PC-9 (cell line): ENCODE measurements at regions not wholly inside any gene's neighbourhood (a gene's known extent, or its start where the extent isn't known, plus 50 kb on each side); places are given as distances from the start of the nearest gene placed in this dataset.

Experiments used
- BruUV-seq: library from RNA; stranded (reverse); fragments of 400-500 nt; replicated peaks from 2 replicates; lab custom pipeline; 2021; lab: Mats Ljungman, UMichigan
- CTCF ChIA-PET: fragments of 300-600 bp; sonication (Branson Sonifier 250); formaldehyde crosslinking; loops from one replicate; lab custom pipeline; 2022; ENCODE audit warnings: antibody characterized with exemption; lab: Charles Lee
- POLR2A ChIA-PET: fragments of 300-600 bp; sonication (Branson Sonifier 250); formaldehyde crosslinking; loops from one replicate; lab custom pipeline; 2022; ENCODE audit warnings: antibody characterized with exemption; ENCODE audit not compliant: unreplicated experiment; lab: Charles Lee
- DNase-seq, 2 experiments: peaks; one replicate each; pipeline versions ENCODE4 v3.0.0 to v3.0.0-alpha.2; 2015 to 2022; ENCODE audit warnings: mixed read lengths in 1 of 2
- H2AFZ ChIP-seq: fragments of 200-600 bp; sonication (generic); 2 replicates; pipeline ENCODE4 v1.8.1; 2017; ENCODE audit warnings: antibody characterized with exemption
- H3F3A ChIP-seq: fragments of 200-600 bp; sonication (generic); 2 replicates; pipeline ENCODE4 v1.8.1; 2017; ENCODE audit warnings: antibody characterized with exemption, mild to moderate bottlenecking, low read depth; ENCODE audit not compliant: insufficient read depth
- H3K27ac ChIP-seq: fragments of 200-600 bp; sonication (generic); 2 replicates; pipeline ENCODE4 v1.6.1; 2016; ENCODE audit warnings: mixed run types
- H3K27me3 ChIP-seq: fragments of 200-600 bp; sonication (generic); 2 replicates; pipeline ENCODE4 v1.6.1; 2016; ENCODE audit warnings: low read depth, mixed run types; ENCODE audit not compliant: insufficient read depth
- H3K36me3 ChIP-seq: fragments of 200-600 bp; sonication (generic); 2 replicates; pipeline ENCODE4 v1.6.1; 2016; ENCODE audit warnings: low read depth, mixed run types
- H3K4me1 ChIP-seq: fragments of 200-600 bp; sonication (generic); replicated peaks from 2 replicates; pipeline ENCODE4 v1.6.1; 2016; ENCODE audit warnings: mixed run types; ENCODE audit not compliant: insufficient read depth
- H3K4me2 ChIP-seq: fragments of 200-600 bp; sonication (generic); 2 replicates; pipeline ENCODE4 v1.6.1; 2017; ENCODE audit warnings: mixed run types
- H3K4me3 ChIP-seq: fragments of 200-600 bp; sonication (generic); 2 replicates; pipeline ENCODE4 v1.6.1; 2016; ENCODE audit warnings: mixed run types
- H3K79me2 ChIP-seq: fragments of 200-600 bp; sonication (generic); 2 replicates; pipeline ENCODE4 v1.6.1; 2017; ENCODE audit warnings: low read depth, mixed run types
- H3K9me2 ChIP-seq: fragments of 200-600 bp; sonication (generic); 2 replicates; pipeline ENCODE4 v1.8.1; 2017; ENCODE audit warnings: mild to moderate bottlenecking; ENCODE audit not compliant: insufficient read depth
- H3K9me3 ChIP-seq: fragments of 200-600 bp; sonication (generic); 2 replicates; pipeline ENCODE4 v1.8.1; 2016; ENCODE audit warnings: low read depth; ENCODE audit not compliant: insufficient read depth
- H4K20me1 ChIP-seq: fragments of 200-600 bp; sonication (generic); 2 replicates; pipeline ENCODE4 v1.8.1; 2017; ENCODE audit not compliant: insufficient read depth
- CTCF ChIP-seq: fragments of 200-600 bp; sonication (generic); conservative IDR thresholded peaks from 2 replicates; pipeline ENCODE4 v1.6.1; 2017; ENCODE audit warnings: mixed run types, antibody characterized with exemption, mild to moderate bottlenecking, moderate library complexity
- EZH2 ChIP-seq: fragments of 200-600 bp; sonication (generic); IDR thresholded peaks from 2 replicates; pipeline ENCODE4 v1.8.0; 2017; ENCODE audit warnings: antibody characterized with exemption, low read depth
- intact Hi-C: fragments of 100-400 bp; cut with micrococcal nuclease; formaldehyde crosslinking; loops from one replicate; pipeline ENCODE4 v1.10.0; 2022; ENCODE audit not compliant: unreplicated experiment

GRCh38 chr5:152607401-152608160 is 202.5 kb upstream of the NMUR2 start:
- Histone ChIP-seq H3K79me2 (no peaks in the 10 kb centered on the region), H3K9me3 (no peaks in the 10 kb centered on the region), H4K20me1 (no peaks in the 10 kb centered on the region), H3K27ac (no peak overlapping the region), H2AFZ (no peak overlapping the region), H3K4me3 (no peak overlapping the region), H3K4me2 (no peak overlapping the region), H3K4me1 (no peaks in the 10 kb centered on the region), H3K9me2 (no peaks in the 10 kb centered on the region), H3K27me3 (no peaks in the 10 kb centered on the region), H3F3A (no peaks in the 10 kb centered on the region), H3K36me3 (no peaks in the 10 kb centered on the region)
- BruUV-seq, result no TSS peak
- ChIA-PET POLR2A (no interaction called here), CTCF (no interaction called here)
- no peak for DNase-seq
- TF ChIP-seq EZH2 (no peak), CTCF (no peak)
- intact Hi-C loops, result no loop called here

- Histone ChIP-seq H2AFZ (no peak overlapping the region), H3K9me2 (no peaks in the 10 kb centered on the region), H3K4me3 (no peak overlapping the region), H3F3A (no peaks in the 10 kb centered on the region), H3K27me3 (no peaks in the 10 kb centered on the region), H3K4me2 (no peak overlapping the region), H3K27ac (no peak overlapping the region), H3K9me3 (no peaks in the 10 kb centered on the region), H3K79me2 (no peaks in the 10 kb centered on the region), H3K4me1 (no peaks in the 10 kb centered on the region), H4K20me1 (no peaks in the 10 kb centered on the region), H3K36me3 (no peaks in the 10 kb centered on the region)
- BruUV-seq, result no TSS peak
- ChIA-PET CTCF (interaction anchor here (0.6 kb wide), 1 partner anchor 227 kb away, joined by 3 read pairs; no protein-coding TSS in a partner anchor), POLR2A (no interaction called here)
- TF ChIP-seq CTCF, result no peak
- TF ChIP-seq EZH2, result no peak
- no peak for DNase-seq
- intact Hi-C loops, result no loop called here
These were observed 203.4 kb upstream of the NMUR2 start for GRCh38 chr5:152608458-152608857.

GRCh38 chr5:152619756-152620155 is 214.7 kb upstream of the NMUR2 start:
- no peaks in the 10 kb centered on the region for H3K27me3 ChIP-seq
- no peak overlapping the region for H2AFZ ChIP-seq
- CTCF ChIA-PET, result no interaction called here
- TF ChIP-seq EZH2, result no peak
- TF ChIP-seq CTCF, result no peak
- no peak overlapping the region for H3K4me2 ChIP-seq
- no peak overlapping the region for H3K4me3 ChIP-seq
- H3F3A ChIP-seq, result no peaks in the 10 kb centered on the region
- DNase-seq, result no peak
- no peaks in the 10 kb centered on the region for H3K9me2 ChIP-seq
- no peaks in the 10 kb centered on the region for H3K4me1 ChIP-seq
- BruUV-seq, result no TSS peak
- no peaks in the 10 kb centered on the region for H3K9me3 ChIP-seq
- H4K20me1 ChIP-seq, result no peaks in the 10 kb centered on the region
- POLR2A ChIA-PET, result no interaction called here
- no peaks in the 10 kb centered on the region for H3K79me2 ChIP-seq
- no peak overlapping the region for H3K27ac ChIP-seq
- intact Hi-C loops, result no loop called here
- H3K36me3 ChIP-seq, result no peaks in the 10 kb centered on the region
